Activated CD4-positive, alpha-beta T cell treated with anti-CD3 and anti-CD28 coated beads, Interleukin-2, amount 10 ng/mL, durations not matched to agents 7 days and 5 days (primary cell): ENCODE measurements at regions not wholly inside any gene's neighbourhood (a gene's known extent, or its start where the extent isn't known, plus 50 kb on each side); places are given as distances from the start of the nearest gene placed in this dataset.
"Not testable (repeated sequence)": the region's sequence is repeated elsewhere in the genome, so short reads cannot be mapped to it uniquely, and the experiment has no call there.

Experiments used
- CTCF ChIA-PET: fragments of 350-600 bp; sonication (Branson Sonifier 250); formaldehyde crosslinking; loops from one replicate; lab custom pipeline; 2021; ENCODE audit warnings: antibody characterized with exemption; lab: Charles Lee
- POLR2A ChIA-PET: fragments of 350-600 bp; sonication (Branson Sonifier 250); formaldehyde crosslinking; loops from one replicate; lab custom pipeline; 2021; ENCODE audit warnings: antibody characterized with exemption; lab: Charles Lee
- DNase-seq: peaks from one replicate; pipeline ENCODE4 v3.0.0-alpha.2; 2020
- H3K27ac Mint-ChIP-seq: one replicate; pipeline ENCODE4 v1.8.0; 2021; ENCODE audit warnings: mild to moderate bottlenecking, moderate library complexity, mixed read lengths
- H3K27me3 Mint-ChIP-seq: one replicate; pipeline ENCODE4 v1.8.0; 2021; ENCODE audit warnings: mixed read lengths
- H3K36me3 Mint-ChIP-seq: one replicate; pipeline ENCODE4 v1.8.0; 2021; ENCODE audit warnings: low read depth, mixed read lengths
- H3K4me1 Mint-ChIP-seq: one replicate; pipeline ENCODE4 v1.8.0; 2021; ENCODE audit warnings: mixed read lengths
- H3K4me3 Mint-ChIP-seq: one replicate; pipeline ENCODE4 v1.8.0; 2021; ENCODE audit warnings: mild to moderate bottlenecking, moderate library complexity, mixed read lengths
- H3K9me3 Mint-ChIP-seq: one replicate; pipeline ENCODE4 v1.8.0; 2021; ENCODE audit warnings: mixed read lengths

DNA sequence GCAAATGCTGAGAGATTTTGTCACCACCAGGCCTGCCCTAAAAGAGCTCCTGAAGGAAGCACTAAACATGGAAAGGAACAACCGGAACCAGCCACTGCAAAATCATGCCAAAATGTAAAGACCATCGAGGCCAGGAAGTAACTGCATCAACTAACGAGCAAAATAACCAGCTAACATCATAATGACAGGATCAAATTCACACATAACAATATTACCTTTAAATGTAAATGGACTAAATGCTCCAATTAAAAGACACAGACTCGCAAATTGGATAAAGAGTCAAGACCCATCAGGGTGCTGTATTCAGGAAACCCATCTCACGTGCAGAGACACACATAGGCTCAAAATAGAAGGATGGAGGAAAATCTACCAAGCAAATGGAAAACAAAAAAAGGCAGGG lies 387.2 kb upstream of the FAR2 start:
- H3K27ac Mint-ChIP-seq, H3K4me1 Mint-ChIP-seq, H3K27me3 Mint-ChIP-seq, H3K9me3 Mint-ChIP-seq, CTCF ChIA-PET, H3K36me3 Mint-ChIP-seq, DNase-seq, POLR2A ChIA-PET, H3K4me3 Mint-ChIP-seq: not testable (repeated sequence)

DNA sequence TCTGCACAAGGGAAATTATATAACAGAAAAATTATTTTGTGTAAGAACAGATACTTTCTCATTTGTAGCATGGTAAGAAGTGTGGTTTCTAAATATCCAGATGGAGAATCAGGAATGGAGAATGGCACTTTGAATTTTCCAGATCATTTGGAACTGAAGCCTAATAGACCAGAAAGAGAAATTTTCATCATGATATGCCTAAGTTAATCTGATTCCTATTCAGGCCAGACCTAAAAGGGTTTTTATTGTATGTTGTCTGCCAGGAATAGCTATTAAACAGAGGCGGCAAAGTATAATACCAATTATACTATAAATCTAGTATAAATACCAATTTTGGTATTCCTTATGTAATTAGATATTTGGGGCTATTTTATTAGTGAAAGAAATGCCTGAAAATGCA lies 382.7 kb upstream of the FAR2 start:
- no peaks in the 10 kb centered on the region for H3K4me1 Mint-ChIP-seq
- no peak for DNase-seq

DNA sequence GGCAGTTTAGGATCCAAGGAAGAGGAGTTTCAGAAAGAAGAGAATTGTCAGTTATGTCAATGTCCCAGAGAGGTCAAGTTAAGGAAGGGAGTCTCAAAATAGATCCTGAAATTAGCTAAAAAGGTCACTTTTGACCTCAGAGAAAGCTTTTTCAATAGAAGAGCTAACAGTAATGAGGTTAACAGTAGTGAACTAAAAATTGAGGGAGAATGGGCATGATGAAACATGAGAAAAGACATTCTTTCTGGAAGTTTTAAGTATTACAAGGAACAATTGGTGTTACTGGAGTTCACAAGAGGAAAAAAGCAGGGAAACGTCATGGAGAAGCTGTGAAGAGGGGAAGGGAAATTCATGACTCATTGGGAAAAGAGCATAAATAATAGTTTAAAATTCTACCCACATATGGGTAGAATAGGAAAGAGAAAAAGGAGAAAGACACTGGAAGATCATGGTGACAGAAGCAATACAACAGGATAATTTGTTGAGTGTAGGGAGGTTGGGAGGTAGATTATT lies 381.2 kb upstream of the FAR2 start:
- Mint-ChIP-seq H3K36me3 (no peaks in the 10 kb centered on the region), H3K27me3 (no peaks in the 10 kb centered on the region)

More for the DNA sequence above, 382.7 kb upstream of the FAR2 start:
- no peak overlapping the region for H3K27ac Mint-ChIP-seq
- POLR2A ChIA-PET = no interaction called here
- H3K4me3 Mint-ChIP-seq = no peak overlapping the region
- H3K36me3 Mint-ChIP-seq = no peaks in the 10 kb centered on the region
- H3K9me3 Mint-ChIP-seq = peaks cover 2% of the 10 kb centered on the region
- H3K27me3 Mint-ChIP-seq = no peaks in the 10 kb centered on the region
- CTCF ChIA-PET = no interaction called here

DNA sequence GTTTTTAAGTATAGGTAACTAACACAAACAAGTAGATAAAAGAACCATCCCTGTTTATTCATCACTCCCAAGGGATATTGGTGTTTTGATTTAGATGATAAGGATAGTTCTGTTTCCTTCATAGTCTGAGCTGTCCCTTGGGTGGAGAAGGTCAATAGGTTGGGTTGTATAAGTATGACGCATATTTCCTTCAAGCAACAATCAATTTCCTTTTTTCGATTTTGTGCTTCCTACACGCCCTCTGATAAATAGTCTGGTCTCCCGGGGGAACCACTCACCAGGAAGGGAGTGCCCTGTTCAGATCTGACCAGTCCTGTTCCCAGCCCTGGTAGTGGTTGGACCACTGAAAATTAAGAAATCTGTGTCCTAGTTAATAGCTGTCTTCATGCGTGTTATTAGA lies 378.8 kb upstream of the FAR2 start:
- DNase-seq = no peak
- Mint-ChIP-seq H3K4me3 (no peak overlapping the region), H3K27me3 (no peaks in the 10 kb centered on the region), H3K9me3 (no peaks in the 10 kb centered on the region), H3K36me3 (no peaks in the 10 kb centered on the region), H3K4me1 (no peaks in the 10 kb centered on the region), H3K27ac (no peak overlapping the region)
- CTCF ChIA-PET = no interaction called here
- POLR2A ChIA-PET = no interaction called here

More for the DNA sequence above, 381.2 kb upstream of the FAR2 start:
- Mint-ChIP-seq H3K4me1 (no peaks in the 10 kb centered on the region), H3K4me3 (no peak overlapping the region), H3K9me3 (peaks cover 2% of the 10 kb centered on the region), H3K27ac (no peak overlapping the region)
- DNase-seq = no peak
- POLR2A ChIA-PET = no interaction called here
- CTCF ChIA-PET = no interaction called here

DNA sequence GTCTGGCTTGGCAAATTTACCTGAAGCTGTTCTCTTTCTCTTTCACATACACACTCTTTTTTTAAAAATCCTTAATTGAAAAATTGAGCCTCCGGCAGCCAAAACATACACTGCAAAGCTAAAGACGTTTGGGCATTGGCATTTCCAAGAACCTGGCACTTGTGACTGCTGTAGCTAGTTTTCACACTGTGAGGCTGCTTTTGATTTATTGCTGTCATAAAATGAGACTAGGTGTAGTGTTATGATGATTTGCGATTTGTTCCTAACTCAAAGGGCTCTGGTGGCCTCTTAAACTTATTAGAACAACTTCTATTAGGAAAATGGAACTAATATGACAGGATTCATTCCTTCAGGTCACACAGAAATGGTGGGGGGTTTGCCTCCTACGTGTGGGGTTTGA lies 377.1 kb upstream of the FAR2 start:
- H3K27me3 Mint-ChIP-seq = no peaks in the 10 kb centered on the region
- CTCF ChIA-PET = no interaction called here
- no peaks in the 10 kb centered on the region for H3K9me3 Mint-ChIP-seq
- no peak overlapping the region for H3K27ac Mint-ChIP-seq
- no peaks in the 10 kb centered on the region for H3K4me1 Mint-ChIP-seq
- no peaks in the 10 kb centered on the region for H3K36me3 Mint-ChIP-seq
- H3K4me3 Mint-ChIP-seq = no peak overlapping the region
- POLR2A ChIA-PET = no interaction called here
- DNase-seq = no peak

DNA sequence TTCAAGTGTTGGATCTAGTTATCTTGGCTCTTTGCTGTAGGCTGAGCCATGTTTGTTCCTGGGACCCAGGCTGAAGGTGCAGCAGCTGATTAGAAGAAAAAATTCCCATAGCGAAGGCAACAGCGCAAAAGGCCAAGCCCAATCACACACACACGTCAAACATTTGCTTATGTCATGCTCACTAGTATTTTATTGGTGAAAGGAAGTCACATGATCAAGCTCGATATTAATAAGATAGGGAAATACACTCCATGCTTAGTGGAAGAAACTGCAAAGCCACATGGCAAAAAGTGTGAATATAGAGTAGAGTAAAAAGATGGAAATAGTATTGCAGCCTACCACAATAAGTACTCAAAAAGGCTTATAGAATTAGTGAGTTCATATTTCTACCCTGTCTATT lies 373.5 kb upstream of the FAR2 start:
- Mint-ChIP-seq H3K9me3 (no peaks in the 10 kb centered on the region), H3K27ac (no peak overlapping the region), H3K4me3 (no peak overlapping the region), H3K27me3 (no peaks in the 10 kb centered on the region), H3K4me1 (no peaks in the 10 kb centered on the region), H3K36me3 (no peaks in the 10 kb centered on the region)
- CTCF ChIA-PET = no interaction called here
- DNase-seq = no peak
- POLR2A ChIA-PET = no interaction called here

DNA sequence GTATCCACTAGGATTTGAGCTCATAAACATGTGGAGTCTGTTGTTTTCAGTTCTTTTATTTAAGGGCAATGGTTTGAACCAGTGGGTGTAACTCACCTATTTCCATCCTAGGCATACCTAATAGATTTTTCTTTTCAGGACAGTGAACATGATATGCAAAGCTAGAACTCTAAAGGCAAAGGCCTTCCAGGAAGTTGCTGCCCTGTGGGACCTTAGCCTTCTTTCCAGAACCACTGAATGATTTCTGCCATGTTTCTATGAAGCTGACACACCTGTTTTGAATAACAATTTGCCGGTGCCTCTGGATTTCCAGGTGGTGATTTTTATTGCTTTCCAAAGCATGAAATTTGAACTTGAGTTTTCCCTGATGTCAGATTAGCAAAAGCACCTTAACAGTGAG lies 372.9 kb upstream of the FAR2 start:
- no peaks in the 10 kb centered on the region for H3K4me1 Mint-ChIP-seq
- H3K9me3 Mint-ChIP-seq = no peaks in the 10 kb centered on the region
- H3K27ac Mint-ChIP-seq = no peak overlapping the region
- CTCF ChIA-PET = interaction anchor here (0.7 kb wide), 1 partner anchor 16 kb away, joined by 4 read pairs; no protein-coding TSS in a partner anchor
- POLR2A ChIA-PET = no interaction called here
- no peaks in the 10 kb centered on the region for H3K27me3 Mint-ChIP-seq
- H3K4me3 Mint-ChIP-seq = no peak overlapping the region
- no peaks in the 10 kb centered on the region for H3K36me3 Mint-ChIP-seq
- no peak for DNase-seq

DNA sequence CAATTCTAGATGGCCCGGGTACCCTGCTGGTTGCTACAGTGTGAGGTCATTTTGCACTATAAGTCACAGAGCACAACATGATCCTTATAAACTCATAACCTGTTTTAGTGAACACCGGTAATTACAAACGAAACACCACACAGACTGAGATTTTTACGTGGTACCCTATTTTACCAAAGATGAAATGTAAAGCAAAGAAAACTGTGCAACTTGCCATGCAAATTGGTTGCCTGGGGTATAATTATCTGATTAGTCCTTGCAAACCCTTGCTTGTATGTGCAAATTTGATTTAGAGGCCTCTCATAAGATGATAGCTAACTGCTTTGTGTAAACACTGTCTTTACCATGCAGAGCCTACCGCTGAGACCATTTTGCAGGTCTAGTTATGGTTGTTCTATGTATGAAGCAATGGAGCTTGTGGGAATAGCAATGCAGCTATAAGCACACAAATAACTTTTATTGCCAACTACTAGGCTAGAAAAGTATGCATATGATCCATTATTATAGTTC lies 372.1 kb upstream of the FAR2 start:
- Mint-ChIP-seq H3K36me3 (no peaks in the 10 kb centered on the region), H3K4me1 (no peaks in the 10 kb centered on the region), H3K27ac (no peak overlapping the region), H3K9me3 (no peaks in the 10 kb centered on the region), H3K27me3 (no peaks in the 10 kb centered on the region), H3K4me3 (no peak overlapping the region)
- no peak for DNase-seq
- POLR2A ChIA-PET = no interaction called here
- CTCF ChIA-PET = no interaction called here

DNA sequence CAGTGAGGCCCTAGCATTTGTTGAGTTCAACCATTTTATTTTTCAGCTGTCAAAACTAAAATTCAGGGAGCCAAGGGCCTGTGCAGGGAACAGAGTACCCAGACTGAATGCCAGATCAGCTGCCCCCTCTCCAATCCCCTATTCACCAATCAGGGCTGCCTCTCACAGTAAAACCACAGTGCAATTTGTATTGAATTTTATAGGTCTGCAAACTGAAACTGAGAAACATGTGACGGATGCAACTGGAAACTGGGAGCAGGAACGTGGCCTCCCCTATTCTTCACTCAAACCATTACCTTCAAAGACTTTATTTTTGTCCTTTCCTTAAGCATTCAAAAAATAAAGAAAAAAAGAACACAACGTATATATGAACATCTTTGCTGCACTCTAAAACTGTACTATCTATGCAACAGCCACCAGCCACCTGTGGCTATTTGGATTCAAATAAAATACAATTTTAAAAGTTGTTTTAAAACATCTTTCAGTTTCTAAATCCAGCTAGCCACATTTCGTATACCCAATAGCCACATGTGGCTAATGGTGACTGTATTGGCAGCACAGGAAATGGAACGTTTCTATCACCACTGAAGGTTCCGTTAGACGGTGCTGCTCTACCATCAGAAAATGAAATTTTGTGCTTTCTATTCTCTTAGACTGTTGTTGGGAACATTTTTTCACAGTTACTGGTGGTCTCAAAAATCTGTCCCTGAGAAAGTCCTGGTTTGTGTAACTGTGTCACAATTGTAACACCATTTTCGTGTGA lies 371.3 kb upstream of the FAR2 start:
- Mint-ChIP-seq H3K4me3 (no peak overlapping the region), H3K9me3 (no peaks in the 10 kb centered on the region), H3K27ac (no peak overlapping the region), H3K4me1 (no peaks in the 10 kb centered on the region), H3K27me3 (no peaks in the 10 kb centered on the region), H3K36me3 (no peaks in the 10 kb centered on the region)
- CTCF ChIA-PET = no interaction called here
- no peak for DNase-seq
- POLR2A ChIA-PET = no interaction called here

DNA sequence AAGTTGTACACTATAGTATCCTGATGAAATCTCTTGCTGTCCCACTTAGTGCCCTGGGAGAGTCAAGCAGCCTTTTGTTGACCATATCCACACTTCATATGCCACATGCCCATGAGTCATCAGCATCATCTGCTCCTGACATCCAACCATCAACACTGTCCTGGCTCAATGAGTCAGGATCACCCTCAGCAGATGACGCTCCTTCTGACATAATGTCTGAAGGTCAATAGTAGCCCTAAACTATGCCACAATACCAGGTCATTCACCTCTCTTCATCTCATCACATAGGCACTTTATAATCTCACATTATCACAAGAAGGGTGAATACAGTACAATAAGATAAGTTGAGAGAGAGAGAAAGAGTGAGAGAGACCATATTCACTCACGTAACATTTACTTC lies 369.0 kb upstream of the FAR2 start:
- Mint-ChIP-seq H3K27ac (no peak overlapping the region), H3K4me3 (no peak overlapping the region), H3K27me3 (no peaks in the 10 kb centered on the region), H3K9me3 (no peaks in the 10 kb centered on the region), H3K36me3 (no peaks in the 10 kb centered on the region), H3K4me1 (no peaks in the 10 kb centered on the region)
- no peak for DNase-seq
- CTCF ChIA-PET = no interaction called here
- POLR2A ChIA-PET = no interaction called here

DNA sequence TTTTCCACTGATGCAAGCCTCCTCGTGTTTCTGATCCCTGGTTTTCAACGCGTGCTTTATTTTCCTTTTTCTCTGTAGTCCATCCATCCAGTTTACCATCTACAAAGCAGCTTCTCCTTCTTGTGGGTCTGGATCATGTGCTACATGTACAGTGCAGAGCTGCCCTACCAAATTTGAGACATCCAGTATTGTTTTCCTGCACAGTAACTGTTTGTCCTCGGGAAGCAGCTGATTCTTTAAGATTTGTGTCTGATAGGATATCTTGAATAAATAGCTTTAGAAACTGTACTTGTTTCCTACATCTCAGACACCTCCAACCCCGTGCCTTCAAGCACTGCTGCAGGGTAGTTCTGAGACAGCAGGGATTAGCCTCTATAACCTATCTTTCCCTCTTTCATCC lies 368.1 kb upstream of the FAR2 start:
- Mint-ChIP-seq H3K27ac (no peak overlapping the region), H3K27me3 (no peaks in the 10 kb centered on the region), H3K4me1 (no peaks in the 10 kb centered on the region), H3K4me3 (no peak overlapping the region), H3K36me3 (no peaks in the 10 kb centered on the region), H3K9me3 (no peaks in the 10 kb centered on the region)
- POLR2A ChIA-PET = no interaction called here
- CTCF ChIA-PET = no interaction called here
- DNase-seq = no peak

DNA sequence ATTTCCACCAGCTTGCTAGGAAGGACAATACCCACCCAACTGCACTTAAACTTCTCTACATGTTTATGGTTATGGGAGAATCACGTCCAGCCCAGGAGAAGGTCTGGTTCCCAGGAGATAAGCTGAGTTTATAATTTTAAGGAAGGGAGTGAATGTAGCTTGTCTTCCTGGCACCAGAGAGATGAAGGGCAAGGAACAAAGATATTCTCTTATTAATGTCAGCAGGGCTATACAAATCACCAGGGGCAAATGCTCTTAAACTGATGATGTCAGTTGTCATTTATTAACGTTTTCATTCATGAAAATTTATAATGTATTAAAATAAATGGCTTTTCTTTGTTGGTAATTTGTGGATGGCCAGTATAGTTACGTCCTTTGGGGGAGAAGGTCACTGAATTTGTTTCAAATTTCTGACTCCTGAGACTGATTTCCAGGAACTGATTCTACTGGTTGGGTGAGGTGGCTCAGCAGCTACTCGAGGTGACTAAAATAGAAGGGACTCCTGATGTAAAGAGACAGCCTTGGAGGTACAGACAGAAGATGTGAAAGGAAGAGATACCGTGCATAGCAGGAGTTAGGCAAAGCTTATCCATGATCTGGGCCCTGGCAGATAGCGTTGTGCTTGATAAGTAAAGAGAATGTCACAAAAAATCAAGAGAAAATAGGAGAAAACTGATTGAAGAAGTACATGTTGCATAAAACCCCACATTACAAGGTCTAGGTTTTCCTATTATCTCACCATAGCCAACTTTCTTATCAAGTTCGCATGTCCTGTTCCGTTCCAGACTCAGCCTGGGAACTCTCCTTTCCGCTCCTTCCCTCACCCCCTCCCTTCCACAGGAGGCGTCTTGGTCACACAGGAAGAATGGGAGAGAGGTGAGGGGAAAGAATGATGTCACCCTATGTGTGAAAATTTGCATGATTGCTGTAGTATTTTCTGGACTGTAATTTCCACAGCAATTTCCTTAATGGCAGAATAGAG lies 367.1 kb upstream of the FAR2 start:
- ChIA-PET CTCF (interaction anchor here (0.7 kb wide), 1 partner anchor 428 kb away, joined by 3 read pairs; no protein-coding TSS in a partner anchor), POLR2A (no interaction called here)
- Mint-ChIP-seq H3K9me3 (no peaks in the 10 kb centered on the region), H3K4me1 (no peaks in the 10 kb centered on the region), H3K4me3 (no peak overlapping the region), H3K27ac (no peak overlapping the region), H3K27me3 (no peaks in the 10 kb centered on the region), H3K36me3 (no peaks in the 10 kb centered on the region)
- DNase-seq = no peak

DNA sequence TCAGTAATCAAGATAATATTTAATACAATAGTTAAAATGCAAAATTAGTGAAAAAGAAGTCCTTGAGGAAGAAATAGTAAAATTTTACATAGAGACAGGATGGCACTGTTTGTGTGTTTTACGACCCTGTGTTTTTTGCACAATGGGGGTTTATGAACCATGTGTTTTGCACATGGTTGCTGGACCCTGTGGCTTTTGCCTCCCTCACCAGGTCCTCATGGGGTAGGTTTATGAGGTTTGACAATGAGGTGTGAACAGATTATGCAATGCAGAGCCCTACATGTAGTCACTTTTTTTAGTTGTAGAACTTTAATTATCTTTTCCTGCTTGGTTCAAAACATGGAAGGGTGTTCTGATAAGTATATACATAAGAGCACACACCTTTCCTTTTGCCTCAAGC lies 366.3 kb upstream of the FAR2 start:
- no peaks in the 10 kb centered on the region for H3K27me3 Mint-ChIP-seq
- no peak for DNase-seq
- H3K36me3 Mint-ChIP-seq = no peaks in the 10 kb centered on the region
- CTCF ChIA-PET = no interaction called here
- no peaks in the 10 kb centered on the region for H3K9me3 Mint-ChIP-seq
- H3K27ac Mint-ChIP-seq = no peak overlapping the region
- POLR2A ChIA-PET = no interaction called here
- no peaks in the 10 kb centered on the region for H3K4me1 Mint-ChIP-seq
- H3K4me3 Mint-ChIP-seq = no peak overlapping the region
